ENCODE measurements at regions not wholly inside any gene's neighbourhood (a gene's known extent, or its start where the extent isn't known, plus 50 kb on each side); places are given as distances from the start of the nearest gene placed in this dataset.
A peak's percentile ranks its signal among the peaks of the same experiment; 100 is the strongest.

DNA sequence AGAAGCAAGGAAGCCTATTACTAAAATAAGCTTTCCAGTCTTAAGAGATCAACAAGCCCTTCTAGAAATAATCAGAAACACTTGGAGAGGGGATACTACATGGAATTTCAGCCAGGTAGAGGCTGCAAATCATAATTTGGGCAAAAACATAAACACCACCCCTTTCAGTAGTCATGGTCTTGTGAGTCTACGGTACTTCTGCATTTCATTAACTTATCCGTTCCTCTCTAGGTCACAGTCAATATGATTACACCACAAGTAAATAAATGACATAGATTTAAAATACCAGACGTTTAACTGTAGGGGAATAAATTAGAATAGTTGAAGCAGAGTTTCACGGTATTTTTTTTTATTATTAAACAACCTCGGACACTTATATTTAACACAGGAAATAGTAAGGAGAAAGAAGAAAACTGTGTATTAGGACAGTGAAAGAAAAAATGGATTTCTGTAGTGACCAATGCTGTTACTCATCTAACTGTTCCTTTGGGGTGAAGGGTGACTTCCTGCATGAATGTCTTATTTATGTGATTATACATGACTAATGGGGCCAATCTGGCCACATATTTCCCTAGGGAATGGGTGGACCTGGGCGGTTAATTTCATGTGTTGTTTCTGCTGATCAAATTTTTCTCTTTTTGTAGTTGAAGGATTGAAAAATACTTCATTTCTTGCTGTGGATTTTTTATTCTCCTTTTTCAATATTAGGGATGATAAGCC lies 456.6 kb upstream of the UBE2E3 start:
- FAIRE-seq: no peak

DNA sequence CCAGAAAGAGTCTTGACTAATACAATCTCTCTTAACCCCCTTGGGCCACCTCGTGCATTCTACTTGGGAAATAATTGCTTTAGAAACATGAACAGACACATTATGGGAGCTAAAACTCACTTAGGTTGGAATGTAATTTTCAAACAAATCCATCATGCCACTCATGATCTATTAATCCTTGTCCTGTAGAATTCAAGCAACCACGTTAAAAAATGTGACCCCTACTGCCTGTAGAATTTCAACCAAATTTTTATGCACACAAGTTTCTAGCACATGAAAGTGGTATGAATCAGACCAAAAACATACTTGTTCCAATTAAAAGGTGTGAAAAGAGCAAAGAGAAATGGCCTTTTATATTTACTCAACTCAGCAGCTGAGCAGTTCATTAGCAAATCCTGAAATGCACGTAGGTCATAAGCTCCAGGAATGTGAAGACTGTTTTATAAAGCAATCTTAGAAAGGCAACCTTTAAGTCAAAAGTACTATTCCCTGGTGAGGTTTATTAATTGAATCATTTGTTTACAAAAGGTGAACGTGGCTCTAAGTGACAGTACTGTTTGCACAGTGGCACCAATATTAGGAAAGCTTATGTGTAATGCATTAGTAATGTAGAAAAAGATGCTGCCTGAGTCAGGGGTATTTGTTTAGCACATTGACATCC lies 459.4 kb upstream of the UBE2E3 start:
- peak; percentile 95 for FAIRE-seq

DNA sequence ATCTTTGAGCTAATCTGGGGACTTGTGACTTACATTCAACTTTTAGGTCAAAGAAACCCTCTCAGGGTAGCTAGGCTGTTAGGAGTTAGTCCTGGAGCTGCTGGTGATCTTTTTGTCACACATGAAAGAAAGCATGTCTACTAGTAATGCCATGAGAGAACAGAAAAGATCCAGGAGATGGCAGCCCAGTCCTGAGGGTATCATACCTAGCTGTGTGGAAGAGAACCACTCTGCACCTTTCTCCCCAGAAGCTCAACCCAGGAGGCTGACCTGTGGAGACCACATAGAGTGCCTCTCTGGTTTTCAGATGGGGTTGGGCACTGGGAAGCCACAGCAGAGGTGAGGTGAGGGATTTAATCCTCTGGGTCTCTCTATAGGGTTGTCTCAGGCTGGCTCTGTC lies 460.2 kb upstream of the UBE2E3 start:
- FAIRE-seq: no peak

DNA sequence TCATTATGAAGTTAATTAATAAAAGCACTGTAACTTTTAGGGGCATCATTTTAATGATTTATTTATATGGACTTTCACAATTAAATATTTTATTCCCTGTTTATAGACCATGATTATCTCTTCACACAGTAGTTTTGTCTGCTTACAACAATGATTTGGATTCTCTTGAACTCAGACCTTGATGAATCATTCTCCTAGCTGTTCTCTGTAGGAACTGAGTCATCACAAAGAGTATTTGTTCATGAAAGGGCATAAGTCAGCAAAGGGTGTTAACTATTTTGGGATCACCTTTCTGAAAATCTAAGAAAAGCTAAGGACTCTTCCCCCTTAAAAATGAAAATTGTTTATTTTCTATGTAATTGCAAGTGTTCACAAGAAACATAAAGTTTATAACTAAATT lies 461.1 kb upstream of the UBE2E3 start:
- FAIRE-seq: peak; percentile 47

DNA sequence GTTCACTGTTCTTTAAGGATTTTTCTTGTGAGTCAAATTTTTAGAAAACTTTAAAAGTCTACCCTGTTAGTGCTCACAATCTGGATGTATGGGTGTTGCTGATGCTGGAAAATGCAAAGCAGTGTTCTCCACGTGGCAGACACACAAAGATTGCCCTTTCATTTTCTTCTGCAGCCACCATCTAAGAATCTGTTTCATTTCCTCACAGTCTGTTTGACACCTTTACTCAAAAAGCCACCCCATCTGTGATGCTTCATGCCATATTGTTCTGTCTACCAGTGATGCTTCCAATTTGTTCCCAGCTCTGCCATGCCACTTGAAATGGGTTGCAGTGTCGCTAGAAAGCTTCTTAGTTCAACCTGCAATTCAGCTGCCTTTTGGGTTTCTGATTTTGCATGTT lies 464.2 kb upstream of the UBE2E3 start:
- FAIRE-seq: no peak

DNA sequence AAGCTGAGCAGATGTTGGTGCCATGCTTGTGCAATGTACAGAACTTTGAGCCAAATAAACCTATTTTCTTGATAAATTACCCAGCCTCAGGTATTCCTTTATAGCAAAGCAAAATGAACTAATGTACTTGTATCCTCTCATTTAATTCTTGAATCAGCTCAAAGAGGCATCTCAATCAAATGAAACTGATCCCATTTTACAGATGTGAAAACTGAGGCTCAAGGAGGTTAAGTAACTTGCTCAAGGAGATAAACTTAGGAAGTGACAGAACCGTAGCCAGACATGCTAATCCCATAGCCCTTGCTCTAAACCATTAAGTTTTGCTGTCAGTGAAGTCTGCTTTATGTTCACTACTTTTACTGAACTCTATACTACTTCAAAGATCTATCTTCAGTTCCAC lies 467.0 kb upstream of the UBE2E3 start:
- no peak for FAIRE-seq

DNA sequence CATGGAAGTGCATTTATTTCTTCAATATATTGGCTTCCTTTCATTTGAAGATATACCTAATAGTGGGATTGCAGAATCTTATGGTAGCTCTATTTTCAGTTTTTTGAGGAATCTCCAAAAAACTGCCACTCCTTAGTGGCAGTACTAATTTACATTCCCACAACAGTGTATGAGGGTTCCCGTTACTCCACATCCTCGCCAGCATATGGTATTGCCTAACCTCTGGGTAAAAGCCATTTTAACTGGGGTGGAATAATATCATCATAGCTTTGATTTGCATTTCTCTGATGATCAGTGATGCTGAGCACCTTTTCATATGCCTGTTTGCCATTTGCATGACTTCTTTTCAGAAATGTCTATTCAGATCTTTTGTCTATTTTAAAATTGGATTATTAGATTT lies 471.9 kb upstream of the UBE2E3 start:
- no peak for FAIRE-seq

DNA sequence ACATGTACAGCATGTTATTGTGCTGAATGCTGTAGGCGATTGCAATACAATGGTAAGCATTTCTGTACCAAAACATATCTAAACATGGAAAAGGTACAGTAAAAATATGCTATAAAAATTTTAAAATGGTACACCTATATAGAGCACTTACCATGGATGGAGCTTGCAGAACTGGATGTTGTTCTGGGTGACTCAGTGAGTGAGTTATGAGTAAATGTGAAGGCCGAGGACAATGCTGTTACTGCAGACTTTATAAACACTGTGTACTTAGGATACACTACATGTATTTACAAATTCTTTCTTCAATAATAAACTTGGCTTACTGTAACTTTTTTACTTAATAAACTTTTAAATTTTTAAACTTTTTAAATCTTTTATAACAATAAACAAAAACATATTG lies 473.4 kb upstream of the UBE2E3 start:
- FAIRE-seq: no peak

DNA sequence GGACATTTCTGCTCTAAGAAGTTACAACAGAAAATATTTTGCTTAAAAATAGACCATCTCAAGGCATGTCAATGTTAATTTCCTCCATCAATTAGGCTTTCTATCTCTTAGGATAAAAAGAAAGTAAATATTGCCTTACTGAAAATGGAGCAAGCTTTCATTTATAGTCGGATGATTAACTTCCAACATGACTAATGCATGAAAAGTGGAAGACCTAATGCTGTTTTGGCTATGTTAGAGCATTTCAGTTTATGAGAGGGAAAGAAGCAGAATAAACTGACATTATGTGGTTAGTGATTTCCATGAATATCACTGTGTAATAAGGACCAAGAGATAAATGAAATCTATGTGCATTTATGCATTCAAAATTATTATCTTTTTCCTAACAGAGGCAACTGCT lies 475.2 kb upstream of the UBE2E3 start:
- FAIRE-seq: peak; percentile 99

DNA sequence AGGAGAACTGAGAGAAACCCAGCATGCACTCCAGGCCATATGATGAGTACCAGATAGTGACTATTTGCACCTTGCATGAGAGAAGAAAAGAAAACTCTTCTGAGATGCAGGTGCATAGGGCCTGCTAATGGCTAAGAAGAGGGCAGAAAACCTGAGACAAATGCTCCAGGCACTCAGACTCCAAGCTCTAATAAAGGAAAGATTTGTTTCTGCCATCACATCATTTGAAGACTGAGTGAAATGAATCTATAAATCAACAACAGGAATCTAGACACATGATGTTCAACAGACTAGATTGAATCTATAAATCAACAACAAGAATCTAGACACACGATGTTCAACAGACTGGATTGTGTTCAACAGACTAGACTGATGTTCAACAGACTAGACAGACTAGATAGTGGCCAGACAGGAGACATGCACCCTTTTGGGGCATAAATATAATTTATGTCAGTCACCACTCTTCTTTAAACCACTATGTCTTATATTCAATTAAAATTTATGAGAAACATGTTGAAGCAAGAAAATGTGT lies 482.7 kb upstream of the UBE2E3 start:
- no peak for FAIRE-seq

DNA sequence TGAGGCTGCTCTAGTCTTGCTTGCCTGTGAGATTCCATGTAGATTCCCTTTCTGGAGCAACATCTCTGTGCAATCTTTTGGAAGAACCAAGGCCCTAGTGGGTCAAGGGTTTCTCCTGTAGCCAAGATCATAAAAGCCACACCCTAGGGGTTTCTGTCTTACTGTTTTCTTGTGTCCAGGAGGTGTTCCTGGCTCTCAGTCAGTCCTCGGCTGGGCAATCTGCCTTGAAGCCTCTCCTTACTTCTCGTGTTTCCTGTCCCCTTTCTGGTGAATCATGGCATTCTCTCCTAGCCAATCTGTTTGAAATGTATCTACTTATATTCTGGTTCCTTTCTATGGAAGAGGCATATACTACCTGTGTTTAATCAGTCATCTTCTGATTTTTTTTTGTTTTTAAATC lies 484.8 kb upstream of the UBE2E3 start:
- no peak for FAIRE-seq

DNA sequence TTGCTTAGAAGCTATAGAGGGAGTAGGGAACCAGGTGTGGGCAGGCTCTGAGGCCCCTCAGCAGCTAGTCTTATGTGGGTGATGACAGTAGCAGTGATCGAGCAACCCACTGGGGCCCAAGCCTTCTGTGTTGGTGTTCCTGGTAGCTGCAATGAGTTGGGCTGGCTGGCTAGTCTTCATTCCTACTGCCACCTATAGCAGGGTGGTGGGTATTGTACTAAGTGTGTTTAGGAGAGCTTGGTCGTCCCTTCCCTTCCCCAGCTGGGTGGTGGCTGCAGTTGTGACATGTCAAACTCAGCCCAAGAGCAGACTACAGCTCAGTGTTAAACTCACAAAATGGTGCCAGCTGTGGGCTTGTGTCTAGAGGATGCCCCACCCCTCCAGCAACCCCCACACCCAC lies 486.1 kb upstream of the UBE2E3 start:
- FAIRE-seq: no peak

DNA sequence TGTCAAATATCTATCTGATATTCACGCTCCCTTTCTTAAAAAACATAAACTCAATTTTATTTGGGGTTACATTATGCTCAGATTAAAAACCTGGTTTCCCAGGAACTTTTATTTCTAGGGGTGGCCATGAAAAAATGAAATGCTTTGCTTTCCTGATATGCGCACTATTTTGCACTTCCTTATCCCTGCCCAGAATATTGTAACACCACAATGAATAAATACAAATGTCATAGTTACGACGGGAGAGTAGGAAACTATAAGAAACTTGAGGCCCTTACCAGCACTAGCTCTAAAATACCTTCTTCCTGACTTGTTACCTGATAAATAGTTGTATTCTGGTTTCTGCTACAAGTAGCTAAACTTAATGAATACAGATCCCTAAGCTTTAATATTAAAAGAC lies 475.6 kb upstream of the CWC22 start:
- FAIRE-seq: no peak

DNA sequence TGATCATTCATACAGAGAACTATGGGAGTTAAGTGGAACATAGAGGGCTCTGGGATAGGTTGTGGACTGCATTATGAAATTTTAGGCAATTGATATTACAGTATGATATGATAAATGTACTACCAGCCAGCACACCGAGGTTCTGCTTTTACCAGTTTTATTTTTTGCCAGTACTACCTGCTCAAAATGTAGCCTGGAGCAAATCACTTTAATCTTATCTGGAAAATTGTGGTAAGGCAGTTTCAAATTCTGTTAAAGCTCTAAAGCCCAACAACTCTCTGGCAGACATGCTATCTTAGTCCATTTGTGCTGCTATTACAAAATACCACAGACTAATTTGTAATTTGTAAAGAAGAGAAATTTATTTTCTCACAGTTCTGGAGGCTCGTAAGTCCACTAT lies 474.9 kb upstream of the CWC22 start:
- FAIRE-seq: no peak

DNA sequence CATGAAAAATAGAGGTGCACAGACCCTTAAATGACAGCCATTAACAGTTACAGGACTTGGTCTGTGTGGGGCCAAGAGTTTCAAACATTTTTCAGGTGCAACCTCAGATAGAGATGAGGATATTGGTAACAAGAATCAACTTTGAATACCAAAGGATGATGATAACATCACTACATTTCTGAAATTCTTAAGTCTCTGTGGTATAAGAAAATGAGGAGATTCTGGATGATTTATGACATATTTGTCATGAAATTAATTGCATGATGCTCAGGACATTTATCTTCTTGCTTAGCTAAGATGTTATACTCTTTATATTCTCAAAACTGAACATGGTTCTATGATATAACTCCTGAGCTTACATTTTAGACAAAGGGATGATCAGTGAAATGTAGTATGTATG lies 471.8 kb upstream of the CWC22 start:
- no peak for FAIRE-seq

DNA sequence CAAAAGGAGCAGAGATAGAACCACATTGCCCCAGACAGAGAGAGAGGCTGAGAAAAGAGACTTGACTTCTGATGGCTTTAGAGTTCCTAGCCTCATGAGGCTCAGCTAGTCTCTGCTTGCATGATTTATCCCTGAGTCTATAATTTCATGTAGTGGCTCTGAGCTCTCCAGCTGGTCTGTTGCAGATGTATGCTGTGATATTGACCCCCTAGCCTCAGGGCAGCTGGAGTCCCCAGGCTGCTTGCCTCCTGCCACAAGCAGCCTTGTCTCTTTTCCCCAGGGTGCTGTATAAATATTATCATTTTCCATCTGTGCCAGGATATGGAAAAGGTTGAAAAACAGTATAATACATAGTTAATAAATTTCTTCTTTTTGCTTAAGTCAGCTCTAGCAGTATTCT lies 467.6 kb upstream of the CWC22 start:
- FAIRE-seq: no peak

DNA sequence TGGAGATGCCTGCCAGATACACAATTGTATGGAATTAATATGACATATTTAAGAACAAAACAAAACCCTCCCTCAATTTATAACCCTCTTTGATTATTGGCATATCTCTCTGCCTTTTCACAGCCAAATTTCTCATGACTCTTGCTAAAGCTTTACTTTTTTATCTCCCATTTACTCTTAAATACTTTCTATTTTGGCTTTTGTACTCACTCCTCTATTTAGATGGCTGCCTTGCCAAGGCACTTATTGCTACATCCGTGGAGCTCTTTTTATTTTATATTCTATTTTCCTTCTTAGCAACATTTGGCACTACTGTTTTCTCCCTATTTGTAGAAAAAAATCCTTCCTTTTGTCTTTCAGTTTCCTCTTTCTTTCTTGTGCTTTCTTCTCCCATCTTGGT lies 466.4 kb upstream of the CWC22 start:
- no peak for FAIRE-seq

DNA sequence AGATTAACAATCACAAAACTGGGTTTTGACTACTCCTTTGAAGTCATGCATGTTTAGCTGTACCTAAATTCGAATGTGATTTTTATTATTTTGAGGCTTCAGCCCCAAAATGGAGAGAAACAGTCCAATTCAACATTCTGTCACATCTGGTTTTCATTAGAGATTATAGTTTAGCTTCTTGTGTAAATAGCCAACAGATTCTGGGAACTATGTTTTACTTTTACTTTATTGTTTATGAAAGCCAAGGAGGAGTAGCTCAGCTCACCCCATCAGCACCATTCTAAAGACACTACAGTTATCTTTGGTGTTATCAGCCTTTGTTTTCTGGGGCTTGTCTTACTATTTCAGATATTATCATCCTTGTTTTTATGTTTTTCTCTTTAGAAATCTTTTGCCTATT lies 465.0 kb upstream of the CWC22 start:
- no peak for FAIRE-seq

DNA sequence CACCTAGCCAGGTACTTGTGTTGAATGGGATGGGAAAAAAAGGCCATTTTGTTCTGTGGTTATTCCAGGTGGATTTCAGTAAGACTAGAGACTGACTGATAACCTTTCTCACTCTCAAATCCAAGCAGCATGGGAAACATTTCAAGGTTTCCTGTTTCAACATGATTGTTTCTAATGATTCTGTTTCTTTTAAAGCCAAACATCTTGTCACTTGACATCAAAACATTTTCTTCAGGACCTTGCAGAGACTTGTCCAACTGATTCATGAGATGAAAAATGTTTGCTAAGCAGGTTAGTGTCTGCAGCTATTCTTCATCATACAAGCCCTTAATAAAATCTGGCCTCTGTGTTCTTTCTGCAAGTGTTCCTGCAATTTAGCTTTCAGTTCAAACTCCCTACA lies 456.5 kb upstream of the CWC22 start:
- no peak for FAIRE-seq

DNA sequence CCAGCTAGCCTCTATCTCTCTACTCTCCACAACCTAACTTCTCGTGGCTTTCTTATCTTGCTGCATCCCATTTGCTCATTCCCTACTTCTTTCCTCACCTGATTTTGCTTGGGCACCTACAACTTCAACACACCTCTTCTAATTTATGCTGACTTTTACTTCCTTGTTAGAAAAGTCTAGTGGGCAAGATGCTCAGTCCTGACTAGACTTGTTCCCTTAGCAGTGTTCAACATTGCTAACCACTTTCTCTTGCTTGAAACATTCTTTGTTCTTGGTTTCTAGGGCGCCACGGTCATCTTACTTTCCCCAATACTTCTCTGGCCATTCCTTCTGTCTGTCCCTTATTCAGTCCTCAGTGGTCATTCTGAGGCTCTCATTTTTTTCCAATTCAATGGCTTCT lies 454.7 kb upstream of the CWC22 start:
- FAIRE-seq: no peak

DNA sequence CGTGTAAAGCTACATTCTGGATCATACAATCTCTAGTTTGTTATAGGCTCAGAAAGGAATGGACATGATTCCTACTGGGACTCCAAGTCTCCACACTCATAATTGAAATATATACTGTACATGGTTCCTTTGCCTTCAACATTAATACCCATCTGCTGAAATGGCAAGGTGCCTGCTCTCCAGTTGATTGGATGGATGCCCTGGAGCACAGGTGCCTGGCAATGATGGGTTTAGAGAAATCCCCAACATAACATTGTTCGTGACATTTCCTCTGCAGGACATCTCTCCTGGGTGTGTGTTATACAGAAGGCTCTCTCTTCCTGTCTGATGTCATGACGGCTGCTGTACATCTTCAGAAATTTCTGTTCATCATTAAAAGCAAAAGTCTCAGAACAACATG lies 449.7 kb upstream of the CWC22 start:
- no peak for FAIRE-seq

DNA sequence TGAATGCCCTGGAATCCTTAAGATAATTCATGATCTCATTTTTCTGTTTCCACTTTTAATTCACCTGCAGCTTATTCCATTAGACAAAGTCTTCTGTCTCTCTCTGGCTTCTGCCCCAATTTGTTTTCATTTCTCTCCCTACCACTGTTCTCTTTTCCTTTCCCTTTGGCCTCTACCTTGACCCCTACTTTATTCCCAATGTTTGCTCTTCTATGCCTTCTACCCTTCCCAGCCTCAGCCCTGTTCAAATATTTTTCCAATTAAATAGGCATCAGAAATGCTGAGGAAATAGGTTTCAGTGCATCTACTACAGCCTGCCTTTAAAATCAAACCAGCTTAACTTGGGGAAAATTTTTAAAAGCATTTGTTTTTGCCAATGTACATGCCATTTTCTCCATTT lies 443.7 kb upstream of the CWC22 start:
- FAIRE-seq: no peak

DNA sequence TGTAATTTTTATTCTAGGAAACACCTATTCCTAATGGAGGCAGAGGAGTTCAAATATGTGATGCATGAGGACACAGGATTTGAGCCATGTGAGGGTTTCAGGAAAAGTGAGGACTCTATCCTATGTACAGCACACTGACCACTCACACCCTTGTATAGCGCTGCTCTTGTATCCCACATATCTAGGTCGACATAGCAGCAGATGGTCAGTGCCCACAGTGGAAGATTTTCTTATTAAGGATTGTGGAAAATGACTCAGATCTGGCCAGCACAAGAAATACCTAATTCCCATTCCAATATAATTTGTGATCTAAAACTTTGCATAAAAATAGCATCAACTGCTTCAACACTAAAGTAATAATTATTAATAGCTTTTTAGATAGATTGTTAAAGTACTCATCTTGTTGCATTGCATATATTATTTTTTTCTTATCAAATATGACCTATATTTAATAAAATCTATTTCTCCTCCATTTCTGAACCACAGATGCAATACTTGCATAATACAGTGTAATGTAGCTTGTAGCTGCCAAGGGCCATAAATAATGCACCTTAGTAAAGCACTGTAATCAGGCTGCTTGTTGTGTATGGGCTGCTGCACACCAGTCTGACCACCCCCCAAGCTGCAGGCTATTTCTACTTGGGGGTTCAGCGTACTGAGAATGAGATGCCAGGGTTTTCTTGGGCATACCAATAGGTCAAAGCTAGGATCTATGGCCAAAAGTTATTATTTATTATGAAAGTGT lies 442.2 kb upstream of the CWC22 start:
- FAIRE-seq: no peak

DNA sequence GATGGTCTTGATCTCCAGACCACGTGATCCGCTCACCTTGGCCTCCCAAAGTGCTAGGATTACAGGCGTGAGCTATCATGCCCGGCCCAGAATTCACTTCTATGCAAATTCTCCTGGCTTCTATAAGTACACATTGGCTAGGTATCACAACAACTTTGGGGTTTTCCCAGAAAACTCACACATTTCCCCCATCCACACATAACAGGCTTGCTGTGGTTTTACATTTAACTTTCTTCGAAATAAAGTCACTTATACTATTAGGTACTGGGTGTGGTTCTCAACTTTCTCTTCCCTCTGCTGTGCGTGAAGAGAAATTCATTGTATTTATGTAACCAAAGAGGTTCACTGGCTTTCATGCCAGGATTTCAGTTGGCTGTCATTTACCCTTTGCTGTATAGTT lies 439.4 kb upstream of the CWC22 start:
- no peak for FAIRE-seq
